ENCODE measurements at regions not wholly inside any gene's neighbourhood (a gene's known extent, or its start where the extent isn't known, plus 50 kb on each side); places are given as distances from the start of the nearest gene placed in this dataset.

- no peak overlapping the region for H2BK120ac ChIP-seq (ENCODE audit: low read depth, low read length, poor library complexity, severe bottlenecking)
Measured at GRCh38 chr18:28637897-28638296, 461.0 kb upstream of the CDH2 start.

More at GRCh38 chr18:28637897-28638296, 461.0 kb upstream of the CDH2 start:
- Histone ChIP-seq H3K27me3 (ENCODE audit: insufficient read depth, low read length) (no peaks in the 10 kb centered on the region), H3K56ac (ENCODE audit: insufficient read length, low read depth, low read length) (no peak overlapping the region), H3K9ac (ENCODE audit: extremely low read depth, insufficient read length, low read length) (no peak overlapping the region), H3K18ac (ENCODE audit: insufficient read length, low read depth, low read length) (no peak overlapping the region), H3K4me1 (ENCODE audit: insufficient read depth, low read length) (no peaks in the 10 kb centered on the region), H3K4ac (ENCODE audit: low read depth, low read length) (no peak overlapping the region), H2BK15ac (ENCODE audit: low read depth, low read length) (no peak overlapping the region), H3K23me2 (ENCODE audit: insufficient read length, low read depth, low read length, poor library complexity, severe bottlenecking) (no peaks in the 10 kb centered on the region), H3K79me2 (ENCODE audit: insufficient read depth, low read length) (no peaks in the 10 kb centered on the region), H2BK5ac (ENCODE audit: insufficient read length, low read length) (no peak overlapping the region), H3K23ac (ENCODE audit: insufficient read length, low read depth, low read length) (no peak overlapping the region), H3K4me2 (ENCODE audit: insufficient read depth, insufficient read length, low read length) (no peak overlapping the region), H2BK20ac (ENCODE audit: low read depth, low read length, poor library complexity, severe bottlenecking) (no peak overlapping the region), H4K20me1 (ENCODE audit: control insufficient read depth, insufficient read depth, insufficient read length) (no peaks in the 10 kb centered on the region), H2AFZ (ENCODE audit: low read length) (no peak overlapping the region), H3K14ac (ENCODE audit: insufficient read depth, low read length) (no peak overlapping the region), H4K5ac (ENCODE audit: insufficient read length, low read depth, low read length) (no peak overlapping the region), H3K27ac (ENCODE audit: insufficient read length, low read depth, low read length) (no peak overlapping the region), H2AK5ac (ENCODE audit: insufficient read length, low read length) (no peak overlapping the region), H2BK12ac (ENCODE audit: insufficient read length, low read depth, low read length) (no peak overlapping the region), H3K79me1 (ENCODE audit: insufficient read depth, low read depth, low read length, poor library complexity, severe bottlenecking) (no peaks in the 10 kb centered on the region), H3K9me3 (ENCODE audit: control insufficient read depth, low read depth, low read length) (no peaks in the 10 kb centered on the region), H4K91ac (ENCODE audit: insufficient read length, low read depth, low read length) (no peak overlapping the region), H3T11ph (ENCODE audit: low read length) (no peak overlapping the region), H4K8ac (replicated peaks; ENCODE audit: insufficient read length, low read depth, low read length) (no peak overlapping the region)
- DNase-seq, result no peak
- TF ChIP-seq CTCF (conservative IDR thresholded peaks at IDR 0.05), result peak; percentile 64
- Mint-ChIP-seq H3K36me3 (ENCODE audit: insufficient read depth in 1 of 3, low read depth in 3 of 3) (peaks cover 0 to 9% (median 0%) of the 10 kb centered on the region in 3 experiments; a peak in 1 of 7 replicates), H3K27me3 (ENCODE audit: low read depth) (no peaks in the 10 kb centered on the region), H3K27ac (no peak overlapping the region), H3K4me3 (no peak overlapping the region), H3K4me1 (peaks cover 0 to 4% of the 10 kb centered on the region in 2 experiments; a peak in 2 of 4 replicates), H3K9me3 (peaks cover 3 to 4% of the 10 kb centered on the region in 2 experiments; a peak in 1 of 5 replicates)
- no CpG with 5 or more reads among the region's 2 CpGs for WGBS (ENCODE audit: extremely low coverage, insufficient read length, low lambda C conversion rate)
